GM12891 (cell line): ENCODE measurements at regions not wholly inside any gene's neighbourhood (a gene's known extent, or its start where the extent isn't known, plus 50 kb on each side); places are given as distances from the start of the nearest gene placed in this dataset.
"Not testable (repeated sequence)": the region's sequence is repeated elsewhere in the genome, so short reads cannot be mapped to it uniquely, and the experiment has no call there.

Experiments used
- DNase-seq: peaks from one replicate; pipeline ENCODE4 v3.0.0; 2011; ENCODE audit warnings: low spot score; ENCODE audit not compliant: insufficient read length
- FAIRE-seq: peaks from 2 replicates; lab custom pipeline; 2011; peaks lifted over from hg19 to GRCh38; lab: Jason Lieb, UNC
- PAX5 ChIP-seq: IDR thresholded peaks from 2 replicates; pipeline ENCODE4 v1.6.1; 2011; ENCODE audit warnings: low read length, moderate library complexity, mild to moderate bottlenecking; ENCODE audit not compliant: insufficient read depth, severe bottlenecking
- POLR2A ChIP-seq: IDR thresholded peaks from 2 replicates; pipeline ENCODE4 v1.6.1; 2011; ENCODE audit warnings: low read depth, low read length, control low read depth
- POLR2AphosphoS5 ChIP-seq: IDR thresholded peaks from 2 replicates; pipeline ENCODE4 v1.6.1; 2011; ENCODE audit warnings: low read depth, low read length, control low read depth
- POU2F2 ChIP-seq: IDR thresholded peaks from 2 replicates; pipeline ENCODE4 v1.6.1; 2011; ENCODE audit warnings: low read depth, mild to moderate bottlenecking, control low read depth, low read length, moderate library complexity
- SPI1 ChIP-seq: IDR thresholded peaks from 2 replicates; pipeline ENCODE4 v1.6.1; 2011; ENCODE audit warnings: low read depth, low read length, control low read depth
- TAF1 ChIP-seq: IDR thresholded peaks from 2 replicates; pipeline ENCODE4 v1.6.1; 2011; ENCODE audit warnings: low read depth, low read length, control low read depth

DNA sequence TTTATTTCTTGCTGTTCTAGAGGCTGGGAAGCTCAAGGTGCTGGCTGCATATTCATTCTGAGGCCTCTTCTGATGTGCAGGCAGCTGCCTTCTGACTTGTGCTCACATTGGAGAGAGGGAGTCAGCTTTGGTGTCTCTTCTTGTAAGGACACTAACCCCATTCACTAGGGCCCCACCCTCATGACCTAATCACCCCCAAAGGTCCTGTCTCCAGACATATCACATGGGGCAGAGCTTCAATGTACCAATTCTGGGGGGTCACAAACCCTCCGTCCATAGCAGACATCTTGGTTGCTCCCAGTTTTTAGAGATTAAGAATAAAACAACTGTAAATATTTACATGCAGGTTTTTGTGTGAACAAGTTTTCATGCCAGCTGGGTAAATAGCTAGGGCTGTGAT is 109.1 kb downstream of the RTP5 start:
- DNase-seq (no peak), FAIRE-seq (no peak)
- TF ChIP-seq POLR2A (no peak), POU2F2 (no peak), SPI1 (no peak), POLR2AphosphoS5 (no peak), PAX5 (no peak), TAF1 (no peak)

DNA sequence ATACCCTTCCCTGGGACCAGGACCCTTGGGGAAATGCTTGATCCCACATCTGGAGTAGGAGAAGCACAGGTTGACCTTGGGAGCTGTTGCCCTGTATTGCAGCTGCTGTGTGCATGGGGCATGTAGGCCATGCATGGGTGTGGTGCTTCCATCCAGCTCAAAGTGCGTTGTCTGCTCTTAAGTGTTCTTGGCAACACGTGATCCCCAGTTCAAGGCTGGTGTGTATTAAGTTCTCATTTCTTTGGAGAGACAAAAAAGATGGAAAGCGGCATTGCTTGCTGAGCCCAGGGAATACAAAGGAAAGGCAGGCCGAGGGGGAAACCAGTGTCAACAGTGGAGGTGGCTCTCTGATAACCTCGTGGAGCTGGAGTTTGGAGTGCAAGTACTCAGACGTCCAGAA is 110.7 kb downstream of the RTP5 start:
- FAIRE-seq (no peak), DNase-seq (no peak)
- TF ChIP-seq PAX5, result no peak
- no peak for TF ChIP-seq POLR2AphosphoS5
- TF ChIP-seq TAF1, result no peak
- TF ChIP-seq SPI1, result no peak
- no peak for TF ChIP-seq POU2F2
- no peak for TF ChIP-seq POLR2A

DNA sequence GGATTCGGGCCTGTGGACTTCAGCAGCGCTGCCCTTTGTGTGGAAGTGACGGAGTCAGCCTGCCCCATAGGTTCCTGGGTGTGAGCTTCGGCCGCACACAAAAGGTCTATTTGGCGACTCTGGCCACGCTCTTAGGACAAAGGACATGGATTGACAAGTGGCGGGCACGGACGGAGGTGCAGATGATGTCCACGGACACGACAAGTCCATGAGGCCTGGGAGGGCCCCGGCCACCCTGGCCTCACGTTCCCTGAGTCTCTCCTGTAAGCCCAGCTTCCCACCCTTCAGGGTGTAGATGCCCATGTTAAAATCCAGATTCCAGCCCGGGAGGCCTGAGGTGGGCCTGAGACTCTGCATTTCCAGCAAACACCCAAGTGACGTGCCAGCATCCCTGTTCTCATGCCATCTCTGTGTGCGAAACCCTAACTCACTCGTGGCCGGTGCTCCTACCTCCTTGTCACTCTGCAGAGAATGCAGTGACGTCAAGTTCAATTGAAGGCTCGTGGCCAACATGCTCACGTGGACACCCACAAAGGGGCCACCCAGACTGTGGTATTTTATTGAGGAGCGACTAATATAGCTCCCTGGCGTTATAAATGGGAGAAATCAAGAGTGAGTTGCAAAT is 111.7 kb downstream of the RTP5 start:
- no peak for TF ChIP-seq POLR2AphosphoS5
- no peak for TF ChIP-seq POLR2A
- no peak for TF ChIP-seq POU2F2
- TF ChIP-seq SPI1, result no peak
- TF ChIP-seq PAX5, result no peak
- TF ChIP-seq TAF1, result no peak
- no peak for FAIRE-seq
- no peak for DNase-seq

DNA sequence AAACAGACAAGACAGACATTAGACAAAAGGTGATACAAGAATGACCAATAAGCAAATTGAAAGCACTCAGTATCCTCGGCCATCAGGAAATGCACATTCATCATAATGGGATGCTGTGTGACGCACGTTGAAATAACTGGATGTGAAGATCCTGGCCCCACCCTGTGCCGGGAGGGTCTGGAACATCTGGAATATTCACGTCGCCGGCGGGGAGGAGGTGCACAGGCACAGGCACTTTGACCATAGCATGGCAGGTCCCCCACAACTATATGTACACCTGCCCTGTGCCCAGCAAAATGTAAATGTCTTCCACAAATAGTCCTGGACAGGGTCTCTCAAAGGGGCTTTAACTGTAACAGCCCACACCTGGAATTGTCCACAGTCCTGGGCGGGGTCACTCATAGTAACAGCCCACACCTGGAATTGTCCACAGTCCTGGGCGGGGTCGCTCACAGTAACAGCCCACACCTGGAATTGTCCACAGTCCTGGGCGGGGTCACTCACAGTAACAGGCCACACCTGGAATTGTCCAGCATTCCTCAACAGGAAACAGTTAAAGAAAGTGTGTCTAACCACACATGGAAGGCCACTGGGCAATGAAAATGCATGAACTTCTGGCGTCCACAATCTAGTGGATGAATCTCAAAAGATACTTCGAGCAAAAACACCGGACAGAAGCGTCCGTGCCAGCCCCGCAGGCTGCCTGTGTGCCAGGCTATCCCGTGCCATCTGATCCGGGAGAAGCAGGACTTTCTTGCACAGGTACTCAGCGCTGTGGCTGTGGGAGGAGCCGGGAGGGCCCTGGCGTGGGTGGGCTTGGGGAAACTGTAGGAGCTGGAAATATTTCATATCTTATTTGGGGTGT is 113.4 kb downstream of the RTP5 start:
- no peak for DNase-seq
- TF ChIP-seq POU2F2 (no peak), POLR2AphosphoS5 (no peak)
- no peak for FAIRE-seq

DNA sequence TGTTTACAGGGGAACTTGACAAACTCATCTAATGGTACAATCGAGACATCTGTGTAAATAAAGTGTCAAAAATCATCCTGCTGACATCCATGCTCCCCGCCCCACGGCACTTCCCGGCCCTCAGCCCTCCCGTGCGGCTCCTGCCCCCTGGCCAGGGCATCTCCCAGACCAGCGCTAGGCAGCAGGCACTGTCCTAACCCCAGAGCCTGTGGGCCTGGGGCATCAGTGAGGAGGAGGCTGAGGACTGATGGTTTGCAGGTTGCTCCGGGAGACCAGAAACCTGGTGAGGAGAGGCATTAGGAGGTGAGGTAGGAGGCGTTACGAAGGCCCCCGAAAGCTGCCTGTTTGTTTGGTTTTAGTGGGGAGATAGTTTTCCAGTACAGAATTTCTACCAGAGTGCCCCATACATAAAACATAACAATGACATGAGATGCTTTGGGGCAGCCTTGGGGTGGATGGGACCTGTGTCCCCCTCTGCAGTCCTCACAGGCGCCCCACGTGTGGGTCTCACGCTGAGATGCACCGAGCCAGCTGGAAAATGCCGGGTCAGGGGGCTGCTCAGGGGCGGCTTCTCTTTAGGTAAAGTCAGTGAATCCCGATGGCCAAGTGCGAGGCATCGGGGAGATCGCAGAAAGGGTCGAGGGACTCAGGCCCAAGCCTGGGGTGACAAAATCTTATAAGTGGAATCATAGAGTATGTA is 114.2 kb downstream of the RTP5 start:
- TF ChIP-seq PAX5, result no peak
- TF ChIP-seq TAF1, result no peak
- TF ChIP-seq POU2F2, result no peak
- FAIRE-seq (no peak), DNase-seq (no peak)

DNA sequence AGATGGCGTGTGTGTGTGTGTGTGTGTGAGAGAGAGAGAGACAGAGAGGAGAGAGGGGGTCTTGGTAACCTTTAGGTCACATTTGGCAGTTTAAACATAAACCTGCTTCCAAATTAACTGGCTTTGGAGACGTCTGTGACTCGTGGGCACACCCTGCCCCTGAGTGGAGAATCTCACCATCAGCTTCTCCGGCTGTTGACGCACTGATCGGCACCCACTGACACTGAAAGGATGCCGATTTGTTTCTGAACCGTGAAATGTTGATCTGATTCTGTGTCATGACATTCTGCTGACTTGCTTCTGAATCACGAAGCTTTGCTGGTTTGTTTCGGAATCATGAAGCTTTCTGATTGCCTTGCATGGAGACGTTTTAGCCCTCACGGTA is 114.7 kb downstream of the RTP5 start:
- FAIRE-seq (no peak), DNase-seq (no peak)
- TF ChIP-seq POU2F2, result no peak
- no peak for TF ChIP-seq SPI1
- no peak for TF ChIP-seq POLR2A
- no peak for TF ChIP-seq POLR2AphosphoS5
- TF ChIP-seq TAF1, result no peak
- TF ChIP-seq PAX5, result no peak

DNA sequence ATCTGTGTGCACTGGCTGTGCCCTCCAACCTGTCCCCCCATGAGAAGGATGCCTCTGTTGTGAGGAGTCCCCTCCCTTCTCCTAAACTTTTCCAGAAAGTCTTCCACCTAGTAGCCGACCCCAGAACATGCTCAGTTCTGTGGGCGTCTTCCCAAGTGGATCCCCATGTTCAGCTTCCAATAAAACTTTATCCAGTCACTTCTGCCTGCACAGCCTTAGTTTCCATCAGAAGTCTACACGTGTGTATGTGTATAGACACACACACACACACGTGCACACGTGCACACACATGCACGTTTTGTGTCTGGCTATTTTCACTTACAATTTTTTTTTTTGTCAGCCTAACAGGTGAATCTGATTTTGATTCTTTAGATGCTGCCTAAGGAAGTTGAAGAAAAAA is 115.1 kb downstream of the RTP5 start:
- no peak for FAIRE-seq
- no peak for DNase-seq
- TF ChIP-seq SPI1, result no peak

DNA sequence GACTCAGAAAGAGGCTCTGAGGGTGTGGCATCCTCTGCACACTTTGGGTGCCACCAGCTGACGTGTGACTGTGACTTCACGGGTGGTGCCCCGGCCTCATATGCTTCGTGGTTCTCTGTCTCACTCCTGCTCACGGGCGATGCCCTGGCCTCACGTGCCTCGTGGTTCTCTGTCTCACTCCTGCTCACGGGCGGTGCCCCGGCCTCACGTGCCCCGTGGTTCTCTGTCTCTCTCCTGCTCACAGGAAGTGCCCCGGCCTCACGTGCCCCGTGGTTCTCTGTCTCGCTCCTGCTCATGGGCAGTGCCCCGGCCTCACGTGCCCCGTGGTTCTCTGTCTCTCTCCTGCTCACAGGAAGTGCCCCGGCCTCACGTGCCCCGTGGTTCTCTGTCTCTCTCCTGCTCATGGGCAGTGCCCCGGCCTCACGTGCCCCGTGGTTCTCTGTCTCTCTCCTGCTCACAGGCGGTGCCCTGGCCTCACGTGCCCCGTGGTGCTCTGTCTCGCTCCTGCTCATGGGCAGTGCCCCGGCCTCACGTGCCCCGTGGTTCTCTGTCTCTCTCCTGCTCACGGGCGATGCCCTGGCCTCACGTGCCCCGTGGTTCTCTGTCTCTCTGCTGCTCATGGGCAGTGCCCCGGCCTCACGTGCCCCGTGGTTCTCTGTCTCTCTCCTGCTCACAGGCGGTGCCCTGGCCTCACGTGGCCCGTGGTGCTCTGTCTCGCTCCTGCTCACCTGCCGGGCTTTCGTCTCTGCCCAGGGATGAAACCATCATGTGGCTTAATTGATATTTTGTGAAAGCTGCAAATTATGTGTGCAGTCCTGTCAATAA is 115.8 kb downstream of the RTP5 start:
- FAIRE-seq, DNase-seq: not testable (repeated sequence)

DNA sequence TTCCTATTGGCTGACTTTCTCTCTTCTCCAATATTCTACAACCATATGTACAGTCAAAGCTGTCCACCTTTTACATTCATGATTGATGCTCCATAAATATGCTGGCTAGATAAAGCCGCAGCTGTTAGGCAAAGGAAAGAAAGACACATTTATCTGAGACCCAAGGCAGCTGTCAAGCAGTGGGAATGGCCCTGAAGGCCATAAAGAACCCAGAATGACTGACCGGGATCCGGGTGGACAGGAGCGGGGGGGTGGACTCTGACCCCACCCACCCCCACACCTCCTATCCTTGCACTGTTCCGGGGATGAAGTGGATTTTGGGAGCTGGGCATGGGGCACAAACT is 116.4 kb downstream of the RTP5 start:
- DNase-seq (no peak), FAIRE-seq (no peak)
- TF ChIP-seq POU2F2, result no peak
- TF ChIP-seq POLR2AphosphoS5, result no peak
- no peak for TF ChIP-seq TAF1

DNA sequence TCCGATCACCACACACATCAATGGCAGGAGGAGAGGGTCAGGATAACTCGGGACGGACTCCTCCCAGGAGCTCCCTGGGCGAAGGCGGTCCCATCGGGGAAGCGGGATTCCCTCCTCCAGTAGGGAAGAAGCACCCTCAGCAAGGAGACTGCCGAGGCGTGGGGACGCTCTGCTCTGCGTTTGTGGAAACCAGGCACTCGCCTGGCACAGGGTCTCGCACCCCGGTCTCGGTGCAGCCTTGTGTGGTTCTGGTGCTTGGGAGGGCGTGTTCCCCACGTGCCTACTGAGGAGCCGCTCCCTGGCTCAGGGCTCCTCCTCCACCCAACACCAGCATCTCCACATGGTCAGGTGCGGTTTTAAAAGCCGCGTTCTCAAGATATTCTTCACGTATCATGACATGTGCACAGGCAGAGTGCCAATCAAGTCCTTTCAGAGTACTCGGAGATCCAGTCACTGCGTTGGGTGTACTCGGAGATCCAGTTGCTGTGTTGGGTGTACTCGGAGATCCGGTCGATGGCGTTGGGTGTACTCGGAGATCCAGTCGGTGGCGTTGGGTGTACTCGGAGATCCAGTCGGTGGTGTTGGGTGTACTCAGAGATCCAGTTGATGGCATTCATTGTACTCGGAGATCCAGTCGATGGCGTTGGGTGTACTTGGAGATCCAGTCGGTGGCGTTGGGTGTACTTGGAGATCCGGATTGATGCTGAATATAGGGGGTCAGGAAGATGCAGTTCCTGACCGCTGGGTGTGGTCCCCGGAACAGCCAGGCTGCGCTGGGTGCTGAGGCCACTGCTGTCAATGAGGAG is 117.5 kb downstream of the RTP5 start:
- DNase-seq, result no peak
- no peak for FAIRE-seq
- TF ChIP-seq TAF1 (no peak), SPI1 (no peak), PAX5 (no peak), POU2F2 (no peak), POLR2A (no peak), POLR2AphosphoS5 (no peak)
